Smooth muscle cell (in vitro differentiated cells): ENCODE measurements at regions not wholly inside any gene's neighbourhood (a gene's known extent, or its start where the extent isn't known, plus 50 kb on each side); places are given as distances from the start of the nearest gene placed in this dataset.

ENCODE experiments used
- DNase-seq: peaks from one replicate; lab custom pipeline; 2025; ENCODE audit not compliant: unreplicated experiment; lab: John Stamatoyannopoulos, UW
- H2AFZ ChIP-seq: fragments of 200-600 bp; sonication (generic); 2 replicates; pipeline ENCODE4 v1.6.0; 2016; ENCODE audit warnings: antibody characterized with exemption, low read depth, mild to moderate bottlenecking
- H3F3A ChIP-seq: fragments of 200-600 bp; sonication (generic); 2 replicates; pipeline ENCODE4 v1.6.0; 2017; ENCODE audit warnings: antibody characterized with exemption, low read depth
- H3K27ac ChIP-seq: fragments of 200-600 bp; sonication (generic); 2 replicates; pipeline ENCODE4 v1.5.1; 2016; ENCODE audit warnings: low read depth, mild to moderate bottlenecking
- H3K27me3 ChIP-seq: fragments of 200-600 bp; sonication (generic); 2 replicates; pipeline ENCODE4 v1.6.1; 2016; ENCODE audit warnings: low read depth, mild to moderate bottlenecking
- H3K36me3 ChIP-seq: fragments of 200-600 bp; sonication (generic); 2 replicates; pipeline ENCODE4 v1.5.1; 2016; ENCODE audit warnings: low read depth
- H3K4me1 ChIP-seq: fragments of 200-600 bp; sonication (generic); 2 replicates; pipeline ENCODE4 v1.5.1; 2016; ENCODE audit warnings: low read depth
- H3K4me2 ChIP-seq: fragments of 200-600 bp; sonication (generic); 2 replicates; pipeline ENCODE4 v1.6.0; 2016; ENCODE audit warnings: mild to moderate bottlenecking
- H3K4me3 ChIP-seq: fragments of 200-600 bp; sonication (generic); 2 replicates; pipeline ENCODE4 v1.5.1; 2016; ENCODE audit warnings: mild to moderate bottlenecking
- H3K79me2 ChIP-seq: fragments of 200-600 bp; sonication (generic); 2 replicates; pipeline ENCODE4 v1.6.0; 2016; ENCODE audit warnings: low read depth, mild to moderate bottlenecking
- H3K9ac ChIP-seq: fragments of 200-600 bp; sonication (generic); 2 replicates; pipeline ENCODE4 v1.6.0; 2016; ENCODE audit warnings: low read depth
- H3K9me3 ChIP-seq: fragments of 200-600 bp; sonication (generic); replicated peaks from 2 replicates; pipeline ENCODE4 v1.5.1; 2016; ENCODE audit warnings: low read depth
- H4K20me1 ChIP-seq: fragments of 200-600 bp; sonication (generic); 2 replicates; pipeline ENCODE4 v1.6.0; 2016; ENCODE audit warnings: low read depth
- CTCF ChIP-seq: fragments of 200-600 bp; sonication (generic); IDR thresholded peaks from 2 replicates; pipeline ENCODE4 v1.5.1; 2017; ENCODE audit warnings: borderline replicate concordance, mild to moderate bottlenecking, antibody characterized with exemption; ENCODE audit not compliant: insufficient read depth, poor library complexity, severe bottlenecking
- WGBS: methylation state at CpG from one replicate; pipeline ENCODE4 v1.1.7; 2016; ENCODE audit warnings: low lambda C conversion rate; 5-methylcytosine and 5-hydroxymethylcytosine counted together

DNA sequence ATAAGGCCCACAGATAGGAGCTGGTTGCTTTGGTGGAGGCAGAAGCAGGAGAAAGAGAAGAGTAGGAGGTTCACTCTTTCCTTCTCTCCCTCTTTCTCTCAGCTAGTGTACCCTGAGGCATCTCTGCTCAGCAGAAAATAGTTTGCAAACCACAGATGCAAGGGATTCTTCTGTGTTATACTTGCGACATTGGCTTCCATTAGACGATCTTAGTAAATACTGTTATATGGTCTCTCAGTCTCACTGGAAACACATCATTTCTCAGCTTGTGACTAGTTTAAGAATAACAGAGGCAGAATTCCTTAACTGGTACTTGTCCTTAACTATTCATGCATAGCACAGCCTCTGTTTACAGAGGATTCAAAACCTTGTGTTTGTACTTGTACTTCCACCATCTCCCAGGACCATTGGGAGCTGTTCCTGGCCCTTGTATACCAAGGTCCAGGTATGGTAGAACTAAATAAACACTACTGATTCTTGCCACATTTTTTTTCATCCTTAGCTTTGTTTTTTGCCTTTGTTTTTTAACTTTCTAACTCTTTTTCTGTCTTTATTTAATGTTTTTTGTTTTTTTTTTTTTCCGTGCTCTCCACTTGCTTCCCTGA, 218.2 kb downstream of the OTOR start:
- no peak for DNase-seq
- Histone ChIP-seq H2AFZ (no peak overlapping the region), H3K27ac (no peak overlapping the region), H3K79me2 (no peaks in the 10 kb centered on the region), H3K36me3 (no peaks in the 10 kb centered on the region), H3K9ac (no peak overlapping the region), H4K20me1 (no peaks in the 10 kb centered on the region), H3K9me3 (no peaks in the 10 kb centered on the region), H3K4me2 (no peak overlapping the region), H3K4me3 (no peak overlapping the region), H3F3A (no peaks in the 10 kb centered on the region), H3K27me3 (no peaks in the 10 kb centered on the region), H3K4me1 (no peaks in the 10 kb centered on the region)
- no peak for TF ChIP-seq CTCF
- WGBS, result 82% methylated on average over 3 of the region's 3 CpGs

GRCh38 chr20:16968099-16968498, 219.9 kb downstream of the OTOR start:
- Histone ChIP-seq H4K20me1 (no peaks in the 10 kb centered on the region), H3K4me1 (no peaks in the 10 kb centered on the region), H3K4me3 (no peak overlapping the region), H2AFZ (no peak overlapping the region), H3K27me3 (no peaks in the 10 kb centered on the region), H3K9ac (no peak overlapping the region), H3K27ac (no peak overlapping the region), H3K36me3 (no peaks in the 10 kb centered on the region), H3K4me2 (no peak overlapping the region), H3F3A (no peaks in the 10 kb centered on the region), H3K79me2 (no peaks in the 10 kb centered on the region), H3K9me3 (no peaks in the 10 kb centered on the region)
- no peak for TF ChIP-seq CTCF
- WGBS, result 96% methylated on average over 3 of the region's 3 CpGs
- no peak for DNase-seq

- no peak for TF ChIP-seq CTCF
- no peaks in the 10 kb centered on the region for H3F3A ChIP-seq
- no peak overlapping the region for H3K9ac ChIP-seq
- no peaks in the 10 kb centered on the region for H3K36me3 ChIP-seq
- DNase-seq, result no peak
- H3K4me3 ChIP-seq, result no peak overlapping the region
- H3K27me3 ChIP-seq, result no peaks in the 10 kb centered on the region
- 83% methylated on average over 3 of the region's 3 CpGs for WGBS
- no peak overlapping the region for H2AFZ ChIP-seq
- H3K4me1 ChIP-seq, result no peaks in the 10 kb centered on the region
- H3K79me2 ChIP-seq, result no peaks in the 10 kb centered on the region
- H3K9me3 ChIP-seq, result no peaks in the 10 kb centered on the region
- no peaks in the 10 kb centered on the region for H4K20me1 ChIP-seq
- H3K4me2 ChIP-seq, result no peak overlapping the region
- H3K27ac ChIP-seq, result no peak overlapping the region
These were observed 222.6 kb downstream of the OTOR start for GRCh38 chr20:16970776-16971175.
